ENCODE measurements at regions not wholly inside any gene's neighbourhood (a gene's known extent, or its start where the extent isn't known, plus 50 kb on each side); places are given as distances from the start of the nearest gene placed in this dataset.
"Not testable (repeated sequence)": the region's sequence is repeated elsewhere in the genome, so short reads cannot be mapped to it uniquely, and the experiment has no call there.

- Mint-ChIP-seq H3K27me3 (no peaks in the 10 kb centered on the region), H3K36me3 (no peaks in the 10 kb centered on the region), H3K4me1 (no peaks in the 10 kb centered on the region), H3K9me3 (peaks cover 0 to 23% (median 6%) of the 10 kb centered on the region in 7 donors), H3K4me3 (no peak overlapping the region), H3K27ac (no peak overlapping the region)
- Histone ChIP-seq H3K27me3 (ENCODE audit: control insufficient read depth, insufficient read depth, low read length) (no peaks in the 10 kb centered on the region), H3K4me1 (ENCODE audit: control insufficient read depth, insufficient read depth, low read length, poor library complexity, severe bottlenecking) (no peaks in the 10 kb centered on the region), H3K9me3 (ENCODE audit: control insufficient read depth in 2 of 2, low read length in 2 of 2) (peaks cover 0 to 2% of the 10 kb centered on the region in 2 experiments), H3K27ac (ENCODE audit: insufficient read depth, low read length, poor library complexity, severe bottlenecking) (no peak overlapping the region), H3K36me3 (ENCODE audit: control insufficient read depth, insufficient read depth, low read length) (no peaks in the 10 kb centered on the region), H3K4me3 (ENCODE audit: low read depth, low read length) (no peak overlapping the region)
- ATAC-seq (ENCODE audit: low read depth in 2 of 2) (no peak), DNase-seq (no peak)
Observed at GRCh38 chr14:83874662-83875061, 1655.3 kb upstream of the FLRT2 start.

DNA sequence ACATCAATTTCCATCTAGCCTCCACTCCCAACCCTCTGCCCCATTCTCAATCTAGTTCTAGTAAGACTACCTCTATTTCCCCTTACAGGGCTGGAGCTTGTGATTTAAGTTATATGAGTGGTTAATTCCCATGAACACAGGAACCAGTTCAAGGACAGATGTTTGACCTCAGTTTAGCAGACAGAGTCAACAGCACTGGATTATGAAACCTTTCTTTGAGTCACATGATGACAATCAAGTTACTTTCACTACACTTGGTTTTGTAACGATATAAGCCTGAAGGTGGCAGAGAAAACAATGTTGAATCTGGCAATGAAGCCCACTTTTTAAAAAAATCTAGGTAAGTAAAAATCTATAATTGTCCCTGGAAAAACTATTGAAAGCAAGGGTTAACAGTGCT is 1646.2 kb upstream of the FLRT2 start:
- Histone ChIP-seq H3K27ac (ENCODE audit: insufficient read depth, low read length, poor library complexity, severe bottlenecking) (no peak overlapping the region), H3K36me3 (ENCODE audit: control insufficient read depth, insufficient read depth, low read length) (no peaks in the 10 kb centered on the region), H3K4me1 (ENCODE audit: control insufficient read depth, insufficient read depth, low read length, poor library complexity, severe bottlenecking) (no peaks in the 10 kb centered on the region), H3K4me3 (ENCODE audit: low read depth, low read length) (no peak overlapping the region), H3K9me3 (ENCODE audit: control insufficient read depth in 2 of 2, low read length in 2 of 2) (peaks cover 0 to 7% of the 10 kb centered on the region in 2 experiments), H3K27me3 (ENCODE audit: control insufficient read depth, insufficient read depth, low read length) (no peaks in the 10 kb centered on the region)
- Mint-ChIP-seq H3K36me3 (no peaks in the 10 kb centered on the region), H3K9me3 (peaks cover 3 to 17% (median 5%) of the 10 kb centered on the region in 7 donors), H3K4me1 (no peaks in the 10 kb centered on the region), H3K27ac (no peak overlapping the region), H3K4me3 (no peak overlapping the region), H3K27me3 (no peaks in the 10 kb centered on the region)
- ATAC-seq (ENCODE audit: low read depth in 2 of 2) (no peak), DNase-seq (no peak)

GRCh38 chr14:83885837-83886293 is 1644.1 kb upstream of the FLRT2 start:
- Mint-ChIP-seq H3K27ac (no peak overlapping the region), H3K9me3 (peaks cover 3 to 17% (median 5%) of the 10 kb centered on the region in 7 donors), H3K4me3 (no peak overlapping the region), H3K4me1 (no peaks in the 10 kb centered on the region), H3K36me3 (no peaks in the 10 kb centered on the region), H3K27me3 (no peaks in the 10 kb centered on the region)
- H3K27me3 ChIP-seq (ENCODE audit: control insufficient read depth, insufficient read depth, low read length) = no peaks in the 10 kb centered on the region
- no peak overlapping the region for H3K27ac ChIP-seq (ENCODE audit: insufficient read depth, low read length, poor library complexity, severe bottlenecking)
- no peak overlapping the region for H3K4me3 ChIP-seq (ENCODE audit: low read depth, low read length)
- ATAC-seq (ENCODE audit: low read depth in 2 of 2) (no peak), DNase-seq (no peak)
- peaks cover 0 to 7% of the 10 kb centered on the region in 2 experiments for H3K9me3 ChIP-seq (ENCODE audit: control insufficient read depth in 2 of 2, low read length in 2 of 2)
- no peaks in the 10 kb centered on the region for H3K4me1 ChIP-seq (ENCODE audit: control insufficient read depth, insufficient read depth, low read length, poor library complexity, severe bottlenecking)
- H3K36me3 ChIP-seq (ENCODE audit: control insufficient read depth, insufficient read depth, low read length) = no peaks in the 10 kb centered on the region

DNA sequence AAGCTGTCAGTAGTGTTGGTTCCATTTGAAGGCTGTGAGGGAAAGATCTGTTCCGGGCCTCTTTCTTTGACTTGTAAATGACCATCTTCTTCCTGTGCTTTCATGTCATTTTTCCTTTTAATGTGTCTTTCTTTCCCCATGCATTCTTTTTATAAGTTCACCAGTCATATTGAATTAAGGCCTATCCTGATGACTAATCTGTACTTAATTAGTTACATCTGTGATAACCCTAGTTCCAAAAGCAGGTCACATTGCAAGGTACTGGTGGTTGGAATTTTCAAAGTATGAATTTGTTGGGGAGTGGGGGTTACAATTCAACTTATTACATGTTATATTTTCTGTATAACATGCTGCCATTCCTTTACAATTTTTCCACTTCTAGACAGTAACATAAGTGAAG is 1642.1 kb upstream of the FLRT2 start:
- H3K27me3 ChIP-seq (ENCODE audit: control insufficient read depth, insufficient read depth, low read length) = no peaks in the 10 kb centered on the region
- H3K36me3 ChIP-seq (ENCODE audit: control insufficient read depth, insufficient read depth, low read length) = no peaks in the 10 kb centered on the region
- no peaks in the 10 kb centered on the region for H3K4me1 ChIP-seq (ENCODE audit: control insufficient read depth, insufficient read depth, low read length, poor library complexity, severe bottlenecking)
- Mint-ChIP-seq H3K9me3 (peaks cover 0 to 11% (median 4%) of the 10 kb centered on the region in 7 donors), H3K36me3 (no peaks in the 10 kb centered on the region), H3K4me3 (no peak overlapping the region), H3K4me1 (no peaks in the 10 kb centered on the region), H3K27ac (no peak overlapping the region), H3K27me3 (no peaks in the 10 kb centered on the region)
- DNase-seq (no peak), ATAC-seq (ENCODE audit: low read depth in 2 of 2) (no peak)
- H3K27ac ChIP-seq (ENCODE audit: insufficient read depth, low read length, poor library complexity, severe bottlenecking) = no peak overlapping the region
- H3K9me3 ChIP-seq (ENCODE audit: control insufficient read depth in 2 of 2, low read length in 2 of 2) = no peaks in the 10 kb centered on the region
- no peak overlapping the region for H3K4me3 ChIP-seq (ENCODE audit: low read depth, low read length)

- no peaks in the 10 kb centered on the region for H3K4me1 Mint-ChIP-seq
- ATAC-seq (ENCODE audit: low read depth in 2 of 2) (no peak), DNase-seq (no peak)
- no peak overlapping the region for H3K27ac Mint-ChIP-seq
- Histone ChIP-seq H3K9me3 (ENCODE audit: control insufficient read depth in 2 of 2, low read length in 2 of 2) (peaks cover 0 to 2% of the 10 kb centered on the region in 2 experiments), H3K36me3 (ENCODE audit: control insufficient read depth, insufficient read depth, low read length) (no peaks in the 10 kb centered on the region), H3K27me3 (ENCODE audit: control insufficient read depth, insufficient read depth, low read length) (no peaks in the 10 kb centered on the region), H3K4me3 (ENCODE audit: low read depth, low read length) (no peak overlapping the region), H3K4me1 (ENCODE audit: control insufficient read depth, insufficient read depth, low read length, poor library complexity, severe bottlenecking) (no peaks in the 10 kb centered on the region), H3K27ac (ENCODE audit: insufficient read depth, low read length, poor library complexity, severe bottlenecking) (no peak overlapping the region)
- H3K27me3 Mint-ChIP-seq = no peaks in the 10 kb centered on the region
- no peaks in the 10 kb centered on the region for H3K36me3 Mint-ChIP-seq
- no peak overlapping the region for H3K4me3 Mint-ChIP-seq
- peaks cover 0 to 11% (median 5%) of the 10 kb centered on the region in 7 donors for H3K9me3 Mint-ChIP-seq
Observed at GRCh38 chr14:83893447-83893846, 1636.5 kb upstream of the FLRT2 start.

GRCh38 chr14:83894568-83894967 is 1635.4 kb upstream of the FLRT2 start:
- no peak overlapping the region for H3K27ac Mint-ChIP-seq
- H3K27me3 Mint-ChIP-seq = no peaks in the 10 kb centered on the region
- H3K4me3 Mint-ChIP-seq = no peak overlapping the region
- no peaks in the 10 kb centered on the region for H3K36me3 Mint-ChIP-seq
- no peaks in the 10 kb centered on the region for H3K4me1 Mint-ChIP-seq
- Histone ChIP-seq H3K36me3 (ENCODE audit: control insufficient read depth, insufficient read depth, low read length) (no peaks in the 10 kb centered on the region), H3K27ac (ENCODE audit: insufficient read depth, low read length, poor library complexity, severe bottlenecking) (no peak overlapping the region), H3K27me3 (ENCODE audit: control insufficient read depth, insufficient read depth, low read length) (no peaks in the 10 kb centered on the region), H3K4me3 (ENCODE audit: low read depth, low read length) (no peak overlapping the region), H3K4me1 (ENCODE audit: control insufficient read depth, insufficient read depth, low read length, poor library complexity, severe bottlenecking) (no peaks in the 10 kb centered on the region), H3K9me3 (ENCODE audit: control insufficient read depth in 2 of 2, low read length in 2 of 2) (peaks cover 0 to 2% of the 10 kb centered on the region in 2 experiments)
- peaks cover 0 to 11% (median 5%) of the 10 kb centered on the region in 7 donors for H3K9me3 Mint-ChIP-seq
- ATAC-seq (ENCODE audit: low read depth in 2 of 2) = no peak
- DNase-seq = no peak

- not testable (repeated sequence) for H3K36me3 Mint-ChIP-seq; H3K27ac ChIP-seq (ENCODE audit: insufficient read depth, low read length, poor library complexity, severe bottlenecking); H3K27ac Mint-ChIP-seq; H3K27me3 Mint-ChIP-seq; H3K4me3 ChIP-seq (ENCODE audit: low read depth, low read length); DNase-seq; H3K9me3 ChIP-seq (ENCODE audit: control insufficient read depth in 2 of 2, low read length in 2 of 2); ATAC-seq (ENCODE audit: low read depth in 2 of 2); H3K27me3 ChIP-seq (ENCODE audit: control insufficient read depth, insufficient read depth, low read length); H3K4me1 Mint-ChIP-seq; H3K4me1 ChIP-seq (ENCODE audit: control insufficient read depth, insufficient read depth, low read length, poor library complexity, severe bottlenecking); H3K9me3 Mint-ChIP-seq; H3K4me3 Mint-ChIP-seq; H3K36me3 ChIP-seq (ENCODE audit: control insufficient read depth, insufficient read depth, low read length)
Observed at GRCh38 chr14:83898558-83898957, 1631.4 kb upstream of the FLRT2 start.

DNA sequence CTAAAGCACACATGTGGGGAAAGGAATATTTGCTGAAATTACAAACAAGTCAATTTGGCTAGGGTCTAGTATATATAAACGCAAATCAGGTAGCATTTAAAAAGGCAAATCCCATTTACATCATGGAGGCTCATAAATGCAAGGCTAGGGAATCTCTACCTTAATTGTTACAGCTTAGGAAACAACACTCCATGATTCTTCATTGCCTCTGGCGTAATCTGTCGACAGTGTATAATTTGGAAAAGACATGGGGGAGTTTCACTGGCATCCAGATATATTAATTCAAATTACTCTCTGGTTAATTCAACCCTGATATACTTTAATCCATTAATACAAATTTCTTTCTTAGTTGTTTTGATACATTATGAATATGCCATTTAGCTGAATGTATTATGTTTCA is 1630.2 kb upstream of the FLRT2 start:
- H3K27ac Mint-ChIP-seq = no peak overlapping the region

More for the DNA sequence above, 1630.2 kb upstream of the FLRT2 start:
- no peaks in the 10 kb centered on the region for H3K4me1 ChIP-seq (ENCODE audit: control insufficient read depth, insufficient read depth, low read length, poor library complexity, severe bottlenecking)
- DNase-seq (no peak), ATAC-seq (ENCODE audit: low read depth in 2 of 2) (no peak)
- H3K9me3 ChIP-seq (ENCODE audit: control insufficient read depth in 2 of 2, low read length in 2 of 2) = peaks cover 0 to 7% of the 10 kb centered on the region in 2 experiments
- no peaks in the 10 kb centered on the region for H3K36me3 ChIP-seq (ENCODE audit: control insufficient read depth, insufficient read depth, low read length)
- Mint-ChIP-seq H3K9me3 (peaks cover 0 to 4% (median 3%) of the 10 kb centered on the region in 7 donors), H3K4me1 (no peaks in the 10 kb centered on the region), H3K27me3 (no peaks in the 10 kb centered on the region), H3K4me3 (no peak overlapping the region), H3K36me3 (no peaks in the 10 kb centered on the region)
- no peak overlapping the region for H3K27ac ChIP-seq (ENCODE audit: insufficient read depth, low read length, poor library complexity, severe bottlenecking)
- no peak overlapping the region for H3K4me3 ChIP-seq (ENCODE audit: low read depth, low read length)
- H3K27me3 ChIP-seq (ENCODE audit: control insufficient read depth, insufficient read depth, low read length) = no peaks in the 10 kb centered on the region
